ELF-1 (cell line): ENCODE measurements at regions not wholly inside any gene's neighbourhood (a gene's known extent, or its start where the extent isn't known, plus 50 kb on each side); places are given as distances from the start of the nearest gene placed in this dataset.

ENCODE experiments used
- DNase-seq: peaks from one replicate; pipeline ENCODE4 v3.0.0-alpha.2; 2016; ENCODE audit warnings: low read depth, low spot score

- DNase-seq, result no peak
Measured at GRCh38 chr20:52820641-52821292, 151.4 kb upstream of the TSHZ2 start.

DNA sequence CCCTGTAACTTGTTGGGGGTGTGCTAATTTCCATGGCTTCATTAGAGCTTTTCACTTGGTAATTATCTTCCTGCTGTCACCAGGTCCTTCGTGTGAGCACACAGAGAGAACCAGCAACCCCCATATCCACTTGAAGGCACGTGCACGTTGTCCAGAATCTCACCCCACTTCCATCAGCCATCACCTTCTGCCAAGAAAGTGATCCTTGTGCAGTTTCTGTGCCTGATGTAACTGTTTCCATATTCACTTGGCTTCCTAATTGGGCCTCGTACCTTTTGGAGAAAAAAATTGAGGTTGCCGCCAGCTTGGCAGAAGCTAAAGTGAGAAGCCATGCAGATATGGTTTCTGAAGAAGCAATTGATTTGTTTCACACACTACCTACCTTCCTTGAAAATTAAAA lies 153.7 kb upstream of the TSHZ2 start:
- DNase-seq, result no peak

GRCh38 chr20:52817981-52818380 lies 154.2 kb upstream of the TSHZ2 start:
- DNase-seq, result no peak

DNA sequence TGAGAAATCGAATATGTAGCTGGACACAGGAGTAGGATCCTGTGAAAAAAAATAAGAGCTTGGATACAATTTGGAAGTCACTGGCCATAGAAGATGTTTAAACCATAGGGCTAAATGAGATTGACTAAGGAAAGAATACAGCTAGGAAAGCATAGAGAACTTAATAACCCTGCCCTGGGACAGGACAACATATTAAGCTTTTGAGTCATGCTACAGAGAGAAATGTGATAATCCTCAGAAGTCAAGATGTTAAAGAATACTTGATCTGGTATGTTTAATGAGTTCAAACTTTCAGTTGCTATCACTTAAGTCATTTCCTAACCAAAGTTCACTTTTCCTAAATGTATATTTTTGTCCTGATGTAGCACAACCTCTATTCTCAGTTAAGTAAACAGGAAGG lies 154.6 kb upstream of the TSHZ2 start:
- no peak for DNase-seq

DNA sequence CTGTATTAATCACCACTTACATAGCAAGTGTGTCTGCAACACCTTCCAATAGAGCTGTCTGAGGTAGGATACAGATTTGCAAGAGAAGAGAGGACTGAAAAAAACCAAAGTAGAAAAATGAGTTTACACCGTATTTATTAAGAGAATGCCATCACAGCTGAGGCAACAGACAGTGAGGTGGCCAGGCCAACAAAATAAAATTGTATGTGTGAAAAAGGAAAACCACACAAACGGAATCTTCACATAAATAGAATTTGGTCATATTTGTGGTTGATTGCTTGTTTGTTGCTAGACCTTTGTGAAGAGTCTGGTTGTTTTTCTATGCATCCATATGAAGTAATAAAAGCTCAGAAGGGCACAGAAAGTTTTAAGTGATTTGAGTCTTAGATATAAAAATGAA lies 157.8 kb upstream of the TSHZ2 start:
- DNase-seq, result no peak

DNA sequence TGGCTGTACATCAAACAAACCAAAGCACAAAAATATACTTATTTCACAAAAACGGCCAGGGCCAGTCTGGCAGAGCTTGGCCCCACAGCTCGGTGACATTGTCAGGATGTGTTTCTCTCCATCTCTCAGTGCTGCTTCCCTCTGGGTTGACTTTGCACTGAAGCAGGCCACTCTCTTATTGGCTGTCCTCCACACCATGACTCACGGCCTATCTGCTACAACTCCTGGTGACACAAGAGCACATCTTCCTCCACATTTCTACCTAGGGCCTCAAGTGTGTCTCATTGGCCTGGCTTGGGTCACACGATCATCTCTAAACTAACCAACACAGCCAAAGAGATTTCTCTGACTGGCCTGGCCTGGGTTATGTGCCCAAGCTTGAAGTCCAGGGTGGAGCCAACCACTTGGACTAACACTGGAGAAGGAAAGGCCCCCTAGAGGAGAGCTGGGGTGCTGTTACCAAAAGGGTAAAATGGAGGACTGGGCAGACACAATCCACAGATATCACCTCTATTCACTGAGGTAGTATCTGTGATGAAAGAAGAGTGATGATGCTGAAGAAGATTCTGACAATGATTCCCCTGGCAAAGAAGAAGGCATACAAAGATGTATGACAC lies 159.8 kb upstream of the TSHZ2 start:
- DNase-seq, result no peak

GRCh38 chr20:52809003-52809402 lies 163.2 kb upstream of the TSHZ2 start:
- no peak for DNase-seq

- DNase-seq, result no peak
Measured at GRCh38 chr20:52806918-52807317, 165.2 kb upstream of the TSHZ2 start.

DNA sequence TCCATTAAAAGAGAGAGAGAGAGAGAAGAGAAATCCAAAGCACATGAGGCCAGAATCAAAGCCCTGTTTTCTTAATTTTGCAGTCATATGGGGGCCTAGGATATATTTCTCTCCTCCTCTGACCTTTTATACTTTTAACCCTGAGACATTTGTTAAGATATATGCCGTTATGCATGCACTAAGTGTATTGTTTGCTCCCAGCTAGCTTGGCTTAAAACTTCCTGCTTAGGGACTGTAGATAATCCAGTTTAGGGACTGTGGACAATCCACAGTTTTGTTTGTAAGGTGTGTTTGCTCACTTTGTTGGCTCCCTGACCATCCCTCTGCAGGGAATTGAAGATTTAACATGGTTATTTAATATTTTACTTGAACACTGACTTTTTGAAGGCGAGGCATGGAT lies 166.3 kb upstream of the TSHZ2 start:
- DNase-seq, result no peak

- DNase-seq, result no peak
Measured at GRCh38 chr20:52805296-52805571, 166.9 kb upstream of the TSHZ2 start.

- DNase-seq, result no peak
Measured at GRCh38 chr20:52804497-52805295, 167.5 kb upstream of the TSHZ2 start.

DNA sequence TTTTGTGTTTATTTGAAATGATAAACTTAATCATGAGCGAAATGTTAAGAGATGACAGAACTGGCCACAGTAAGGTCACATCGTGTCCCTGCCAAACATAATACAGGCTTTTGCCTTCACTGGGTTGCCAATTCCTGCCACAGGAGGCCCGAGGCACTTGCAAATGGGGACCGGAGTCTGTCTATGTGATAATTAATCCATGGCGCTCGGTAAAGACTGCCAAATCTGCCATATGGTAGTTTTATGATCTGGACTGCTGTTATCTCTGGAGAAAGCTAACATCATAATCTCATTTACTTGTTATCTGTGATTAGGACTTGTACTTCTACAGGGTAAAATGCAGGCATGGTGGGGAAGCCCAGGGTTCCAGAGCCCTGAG lies 170.5 kb upstream of the TSHZ2 start:
- DNase-seq, result no peak

DNA sequence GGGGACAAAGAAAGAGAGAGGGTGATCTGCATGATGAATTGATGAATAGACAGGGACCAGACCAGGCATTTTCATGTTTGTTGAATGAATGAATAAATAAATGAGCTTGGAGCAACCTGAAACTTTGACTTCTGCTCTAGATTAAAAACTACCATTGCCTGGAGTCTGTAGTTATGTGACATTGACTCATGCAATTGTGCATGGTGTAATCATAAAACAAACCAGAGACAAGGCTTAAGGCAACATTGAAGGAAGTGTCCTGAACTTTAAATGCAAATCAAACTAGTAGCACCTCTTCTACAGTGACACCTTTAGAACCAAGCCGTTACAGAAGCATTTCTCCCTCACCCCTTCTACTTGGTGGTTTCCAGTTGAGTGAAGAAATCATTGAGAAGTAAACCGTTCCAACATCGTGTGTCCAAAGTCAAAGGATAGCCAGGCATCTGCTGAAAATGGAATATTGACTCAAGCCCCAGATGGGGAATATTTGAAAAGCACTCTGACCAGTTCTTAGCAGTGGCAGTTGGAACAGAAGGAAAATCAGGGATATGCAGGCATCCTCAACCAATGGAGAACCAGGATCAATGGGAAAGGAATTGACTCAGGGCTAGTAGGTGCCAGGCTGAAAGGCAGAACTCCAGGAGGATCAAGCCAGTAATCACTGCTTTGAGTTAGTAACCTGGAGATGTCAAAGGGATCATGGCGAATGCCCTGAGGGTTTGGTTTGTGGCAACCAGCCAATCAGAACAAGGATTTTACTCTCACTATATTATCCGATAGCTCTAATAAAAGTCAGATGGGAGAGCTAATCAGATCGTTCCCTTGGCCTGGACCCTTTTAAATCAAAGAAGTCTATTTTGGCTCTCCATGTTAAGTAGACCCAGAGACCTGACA lies 171.2 kb upstream of the TSHZ2 start:
- no peak for DNase-seq

GRCh38 chr20:52799130-52799529 lies 173.0 kb upstream of the TSHZ2 start:
- DNase-seq, result no peak

GRCh38 chr20:52798124-52798523 lies 174.0 kb upstream of the TSHZ2 start:
- DNase-seq, result no peak

DNA sequence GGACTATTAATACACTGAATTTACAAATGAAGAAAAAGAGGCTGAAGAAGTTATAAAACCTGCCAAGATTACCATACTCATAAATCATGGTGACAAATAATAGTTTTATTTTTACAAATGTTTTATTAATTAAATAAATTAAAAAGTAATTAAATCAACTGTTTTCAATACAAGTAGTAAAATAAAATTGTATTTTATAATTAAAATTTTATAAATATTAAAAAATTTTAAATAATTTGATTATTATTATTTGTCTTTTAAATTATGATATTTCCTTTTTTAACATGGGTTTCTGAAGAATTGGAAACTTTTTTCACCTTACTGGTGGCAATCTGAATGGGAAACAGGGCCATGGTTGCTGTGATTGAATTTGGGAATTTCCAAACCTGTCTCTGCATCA lies 177.3 kb upstream of the TSHZ2 start:
- DNase-seq, result no peak

DNA sequence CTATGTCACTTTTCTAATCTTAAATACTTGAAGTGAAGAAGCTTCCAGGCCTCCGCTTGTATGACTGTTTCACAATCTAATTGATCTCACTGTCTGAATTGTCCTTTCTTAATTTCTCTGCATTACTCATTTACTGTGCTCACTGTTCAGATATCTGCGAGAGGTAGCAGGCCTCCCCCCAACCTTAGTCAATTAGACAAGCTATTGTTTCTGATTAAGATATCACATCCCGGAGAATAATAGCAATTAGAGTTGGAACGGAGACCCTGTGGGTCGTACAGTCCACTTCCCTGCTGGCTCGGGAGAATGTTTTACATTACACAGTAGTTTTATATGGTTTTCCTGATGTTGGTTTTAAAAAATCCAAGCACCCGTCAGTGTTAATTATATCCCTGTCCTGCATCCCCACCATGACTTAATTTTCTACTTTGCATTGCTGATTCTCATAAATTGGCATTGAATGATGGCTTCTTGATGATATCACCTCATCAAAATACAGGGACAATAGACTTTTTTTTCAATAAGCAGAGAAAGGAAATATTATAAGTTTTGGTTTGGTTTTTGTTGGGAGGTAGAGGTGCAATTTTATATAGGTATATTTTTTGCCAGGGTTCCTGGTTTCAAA lies 178.7 kb upstream of the TSHZ2 start:
- no peak for DNase-seq

DNA sequence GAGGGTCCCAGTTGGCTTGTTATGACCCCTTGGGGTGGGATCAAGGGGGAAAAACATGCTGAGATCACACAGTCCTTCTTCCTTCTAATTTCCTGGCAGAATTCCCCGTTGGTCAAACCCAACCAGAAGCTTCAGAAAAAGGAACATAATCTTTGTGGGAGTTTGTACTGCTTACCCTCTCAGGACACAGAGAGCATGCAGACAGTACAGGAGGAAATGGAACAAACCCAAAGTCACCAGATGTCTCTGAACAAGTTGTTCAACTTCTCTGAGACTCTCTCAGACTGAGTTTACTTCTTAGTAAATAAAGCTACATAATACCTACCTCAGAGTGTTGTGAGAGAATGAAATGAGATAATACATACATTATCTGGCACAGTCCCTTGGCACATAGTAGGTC lies 181.1 kb upstream of the TSHZ2 start:
- no peak for DNase-seq

- DNase-seq, result no peak
Measured at GRCh38 chr20:52789716-52790115, 182.4 kb upstream of the TSHZ2 start.

DNA sequence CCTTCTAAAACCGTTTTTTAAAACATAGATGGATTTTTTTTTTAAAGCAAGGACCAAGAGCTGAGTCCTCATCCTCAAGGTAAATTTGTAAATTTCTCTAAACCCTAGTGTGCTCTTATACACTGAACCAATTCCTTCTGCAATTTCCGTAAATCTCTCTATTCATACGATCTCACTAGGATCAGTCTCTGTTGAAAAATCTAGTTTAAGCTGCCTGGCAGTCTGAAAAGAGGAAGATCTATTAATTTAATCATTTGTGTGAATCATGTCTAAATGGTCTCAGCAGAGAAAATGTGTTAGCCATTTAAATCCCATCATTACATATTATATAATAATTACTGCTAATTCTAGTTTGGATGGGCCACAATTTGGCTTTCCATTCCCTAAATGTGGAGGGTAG lies 184.2 kb upstream of the TSHZ2 start:
- no peak for DNase-seq

DNA sequence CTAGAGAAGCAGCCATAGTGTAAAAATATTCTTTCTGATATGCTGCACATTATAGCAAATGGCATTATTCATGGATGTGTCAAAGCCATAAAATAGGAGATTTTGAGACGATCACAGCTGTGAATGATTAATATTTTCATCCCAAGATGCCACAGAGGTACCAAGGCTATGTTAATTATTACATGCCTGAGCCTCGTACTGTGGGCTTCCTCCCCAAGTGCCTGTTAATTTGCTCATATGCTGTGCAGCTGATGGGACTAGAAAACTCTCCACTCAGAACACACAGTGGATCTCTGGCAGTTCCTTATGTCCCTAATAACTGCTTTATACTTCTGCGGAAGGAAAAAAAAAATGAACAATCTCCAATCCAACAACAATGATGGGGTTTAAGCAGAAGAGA lies 184.9 kb upstream of the TSHZ2 start:
- DNase-seq, result no peak

DNA sequence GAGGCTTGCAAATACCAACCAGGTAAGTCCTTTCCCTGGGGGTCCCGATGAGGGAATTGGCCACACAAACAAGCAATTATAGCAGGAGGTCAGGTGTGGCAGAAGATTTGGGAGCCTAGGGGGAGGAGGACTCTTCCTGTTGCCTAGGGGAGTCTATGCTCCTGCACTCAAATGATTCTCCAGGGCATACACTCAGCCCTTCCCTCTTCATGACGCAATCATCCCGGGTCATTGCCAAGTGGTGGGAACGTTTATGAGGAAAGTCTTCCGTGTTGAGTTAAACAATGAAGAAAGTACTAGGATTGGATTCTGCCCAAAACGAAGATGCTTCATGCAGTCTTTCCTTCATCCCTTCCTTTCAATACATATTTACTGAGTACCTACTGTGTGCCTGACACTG lies 186.5 kb upstream of the TSHZ2 start:
- DNase-seq, result no peak
